GM18907 (cell line): ENCODE measurements at regions not wholly inside any gene's neighbourhood (a gene's known extent, or its start where the extent isn't known, plus 50 kb on each side); places are given as distances from the start of the nearest gene placed in this dataset.
"Not testable (repeated sequence)": the region's sequence is repeated elsewhere in the genome, so short reads cannot be mapped to it uniquely, and the experiment has no call there.

Source experiments
- ATAC-seq: cut with Tn5 transposase; IDR thresholded peaks from one replicate; pipeline ENCODE4 v1.9.1; 2021; ENCODE audit warnings: mild to moderate bottlenecking, moderate library complexity; ENCODE audit not compliant: unreplicated experiment

GRCh38 chr16:5951486-5951885 lies 853.9 kb upstream of the EEF2KMT start:
- ATAC-seq: no peak

DNA sequence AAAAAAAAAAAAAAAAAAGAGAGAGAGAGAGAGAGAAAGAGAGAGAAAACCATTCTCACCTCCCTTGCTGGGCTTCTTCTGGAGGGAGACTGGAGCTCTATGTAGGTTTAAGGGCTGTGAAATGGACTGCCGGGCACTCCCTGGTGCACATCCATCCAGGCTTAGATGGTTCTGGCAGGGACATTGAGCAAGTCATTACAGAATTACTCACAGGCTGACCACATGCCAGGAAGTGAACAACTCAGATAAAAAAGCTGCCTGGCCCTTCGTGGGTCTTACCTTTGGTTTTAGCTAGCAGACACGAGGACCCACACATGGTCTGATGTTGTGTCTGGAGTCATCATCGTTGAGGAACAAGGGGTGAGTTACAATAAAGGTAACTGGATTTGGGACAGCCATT lies 847.4 kb upstream of the EEF2KMT start:
- ATAC-seq: no peak

DNA sequence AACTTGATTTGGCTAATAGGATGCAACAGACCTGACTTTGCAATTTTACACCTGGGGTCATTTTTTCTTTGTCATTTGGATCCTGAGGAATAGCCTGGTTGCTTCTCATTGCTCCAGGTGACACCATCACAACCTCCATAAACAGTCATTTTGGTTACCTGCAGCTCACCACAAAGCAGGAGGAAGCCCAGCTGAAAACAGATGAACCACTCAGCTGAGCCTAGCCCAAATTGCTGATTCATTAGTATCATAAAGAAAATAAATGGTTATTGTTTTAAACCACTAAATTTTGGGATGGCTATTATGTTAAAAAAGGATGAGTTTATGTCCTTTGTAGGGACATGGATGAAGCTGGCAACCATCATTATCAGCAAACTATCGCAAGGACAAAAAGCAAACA lies 841.0 kb upstream of the EEF2KMT start:
- ATAC-seq: no peak

GRCh38 chr16:5932906-5933305 lies 835.3 kb upstream of the EEF2KMT start:
- ATAC-seq: no peak

DNA sequence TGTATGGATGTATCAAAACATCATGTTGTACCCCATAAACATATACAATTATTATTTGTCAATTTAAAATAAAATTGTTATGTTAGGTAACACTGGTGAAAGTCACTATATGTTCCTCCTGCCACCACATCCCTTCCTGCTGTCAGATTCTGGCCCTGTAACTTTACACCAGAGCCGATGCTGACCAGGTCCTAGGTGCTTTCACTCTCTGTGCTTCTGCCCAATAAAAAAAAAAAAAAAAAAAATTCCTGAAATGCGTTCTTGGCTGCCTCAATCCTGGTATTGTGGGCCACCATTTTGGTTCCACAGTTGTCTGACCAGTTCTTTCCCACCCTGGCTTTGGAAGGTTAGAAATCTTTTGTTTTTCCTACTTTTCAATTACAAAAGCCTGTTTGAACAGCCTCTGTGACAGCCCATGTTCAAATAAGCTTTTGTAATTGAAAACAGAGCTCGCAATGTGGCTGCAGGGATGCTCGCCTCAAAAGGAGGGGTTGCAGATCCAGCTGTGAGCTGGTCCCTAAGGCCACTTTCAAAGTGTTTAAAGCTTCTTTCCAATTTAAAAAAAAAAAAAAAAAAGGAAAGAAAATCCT lies 831.0 kb upstream of the EEF2KMT start:
- no peak for ATAC-seq

GRCh38 chr16:5925850-5926249 lies 828.3 kb upstream of the EEF2KMT start:
- ATAC-seq: no peak

- ATAC-seq: no peak
These were observed 825.1 kb upstream of the EEF2KMT start for GRCh38 chr16:5922686-5923085.

DNA sequence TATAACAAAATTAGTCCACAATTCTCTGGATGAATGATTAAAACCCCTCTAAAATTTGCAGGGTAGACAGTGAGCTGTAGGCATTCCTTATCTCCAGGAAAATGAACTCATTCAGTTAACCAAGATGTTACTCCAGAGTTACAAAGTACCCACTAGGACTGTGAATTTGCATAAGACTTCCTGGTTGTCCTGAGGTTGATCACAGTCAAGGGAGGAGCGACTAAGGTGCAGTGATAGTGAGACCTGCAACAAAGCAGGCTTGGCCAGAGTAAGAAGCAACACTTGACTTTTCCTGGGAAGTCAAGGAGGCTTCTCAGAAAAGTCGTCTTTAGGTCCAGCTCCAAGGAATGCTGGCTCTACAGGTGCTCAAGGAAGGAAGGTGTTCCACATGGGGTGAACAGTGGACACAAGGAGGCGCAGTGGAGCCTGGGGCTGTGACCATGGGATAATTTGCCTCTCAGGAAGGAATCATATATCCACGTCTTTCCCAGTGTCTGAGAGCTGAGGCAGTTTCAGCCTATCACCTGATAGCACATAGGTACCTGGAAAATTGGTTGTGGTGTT lies 821.1 kb upstream of the EEF2KMT start:
- no peak for ATAC-seq

DNA sequence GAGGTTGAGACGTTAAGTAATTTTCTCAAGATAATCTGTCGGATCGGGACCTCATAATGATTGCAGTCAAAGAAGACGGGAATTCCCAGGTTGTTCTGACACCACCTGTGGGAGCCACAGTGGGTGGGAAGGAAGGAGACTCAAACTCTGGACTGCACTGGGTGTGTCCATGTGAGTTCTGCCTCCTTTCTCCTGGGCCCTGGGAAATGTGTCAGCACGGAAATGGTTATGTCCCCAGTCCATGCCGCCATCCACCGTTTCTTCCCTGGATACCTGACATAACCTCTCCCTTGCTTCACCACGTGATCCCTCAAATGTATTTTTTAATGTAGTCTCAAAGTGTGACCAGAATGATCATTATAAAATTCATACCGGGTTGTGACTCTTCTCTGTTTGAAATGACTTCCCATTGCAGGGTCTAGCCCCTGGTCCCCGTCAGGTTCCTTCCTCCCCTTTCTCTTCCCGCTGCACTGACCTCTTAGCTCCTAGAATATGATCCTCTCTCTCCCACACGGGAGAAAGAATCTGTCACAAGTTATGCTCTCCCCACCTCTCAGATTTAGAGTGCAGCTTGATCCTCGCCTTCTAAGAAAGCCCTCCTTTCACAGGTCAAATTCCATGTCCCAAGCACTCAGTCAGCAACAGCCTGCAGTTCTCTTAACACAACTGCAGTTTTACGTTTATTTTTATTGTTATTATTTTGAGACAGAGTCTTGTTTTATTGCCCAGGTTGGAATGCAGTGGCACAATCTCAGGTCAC lies 820.0 kb upstream of the EEF2KMT start:
- no peak for ATAC-seq

DNA sequence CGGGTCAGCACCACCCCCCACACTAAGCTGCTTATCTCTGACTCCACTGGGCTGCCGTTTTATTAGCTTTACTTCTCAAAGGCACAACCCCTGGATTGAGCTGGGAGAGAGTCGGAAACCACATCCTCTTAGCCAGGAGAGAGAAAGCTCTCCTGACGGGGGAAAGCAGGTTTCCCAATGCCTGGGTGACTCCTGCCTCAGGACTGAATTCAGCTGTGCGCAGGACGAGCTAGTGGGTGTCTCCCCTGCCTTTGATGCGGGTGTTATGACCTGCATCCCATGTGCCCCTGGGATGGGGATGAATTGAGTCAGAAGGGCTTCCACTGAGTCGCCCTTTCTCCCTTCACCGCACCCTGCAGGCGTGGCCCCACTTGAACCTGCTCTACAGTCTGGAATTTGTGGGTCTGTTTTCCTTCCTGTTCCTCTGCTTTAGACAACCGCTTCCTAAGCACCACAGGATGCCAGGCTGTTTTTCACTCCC lies 819.2 kb upstream of the EEF2KMT start:
- no peak for ATAC-seq

- no peak for ATAC-seq
These were observed 813.6 kb upstream of the EEF2KMT start for GRCh38 chr16:5911241-5911640.

DNA sequence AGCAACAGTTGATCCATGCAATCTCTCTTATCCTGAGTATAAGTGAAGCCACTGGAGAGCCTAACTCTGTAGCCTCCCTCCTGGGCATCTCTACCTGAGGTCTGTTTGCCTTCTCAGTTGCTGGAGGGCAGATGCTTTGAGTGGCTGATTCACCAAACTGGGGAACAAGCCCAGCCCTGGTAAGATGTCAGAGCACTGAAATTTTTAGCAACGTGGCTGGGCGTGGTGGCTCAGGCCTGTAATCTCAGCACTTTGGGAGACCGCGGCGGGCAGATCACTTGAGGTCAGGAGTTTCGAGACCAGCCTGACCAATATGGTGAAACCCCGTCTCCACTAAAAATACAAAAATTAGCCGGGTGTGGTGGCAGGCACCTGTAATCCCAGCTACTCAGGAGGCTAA lies 812.0 kb upstream of the EEF2KMT start:
- not testable (repeated sequence) for ATAC-seq

GRCh38 chr16:5907544-5907943 lies 809.9 kb upstream of the EEF2KMT start:
- ATAC-seq: no peak

DNA sequence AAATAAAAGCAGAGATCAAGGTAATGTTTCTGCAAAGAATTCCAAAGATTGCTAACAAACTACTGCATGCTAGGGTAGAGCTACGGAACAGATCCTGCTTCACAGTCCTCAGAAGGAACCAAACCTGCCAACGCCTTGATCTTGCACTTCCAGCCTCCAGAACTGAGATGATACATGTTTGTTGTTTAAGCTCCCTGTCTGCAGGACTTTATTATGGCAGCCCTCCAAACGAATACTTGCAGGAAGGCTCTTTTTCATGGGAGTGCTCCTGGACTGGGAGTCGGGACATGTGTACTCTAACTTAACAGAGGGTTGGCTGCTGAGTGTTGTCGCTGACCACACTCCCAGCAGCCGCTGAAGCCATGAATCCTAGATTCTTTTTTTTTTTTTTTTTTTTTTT lies 808.8 kb upstream of the EEF2KMT start:
- no peak for ATAC-seq

DNA sequence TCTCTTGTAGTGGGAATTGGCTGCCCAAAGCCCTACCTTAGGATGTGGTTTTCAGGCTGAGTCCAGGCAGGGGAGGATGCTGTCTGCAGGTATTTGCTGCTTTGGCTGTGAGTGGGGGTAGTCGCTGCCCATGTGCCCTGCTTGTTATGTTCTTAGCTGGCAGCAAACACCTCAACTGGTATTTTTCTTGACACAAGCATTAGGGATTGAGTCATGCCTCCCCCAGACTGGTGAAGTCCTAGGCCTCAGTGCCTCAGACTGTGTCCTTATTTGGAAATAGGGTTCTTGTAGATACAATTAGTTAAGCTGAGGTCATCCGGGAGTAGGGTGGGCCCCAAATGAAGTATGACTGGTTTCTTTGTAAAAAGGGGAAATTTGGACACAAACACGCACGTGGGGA lies 808.3 kb upstream of the EEF2KMT start:
- ATAC-seq: no peak

GRCh38 chr16:5903832-5904231 lies 806.2 kb upstream of the EEF2KMT start:
- no peak for ATAC-seq

- no peak for ATAC-seq
These were observed 805.6 kb upstream of the EEF2KMT start for GRCh38 chr16:5903153-5903552.

DNA sequence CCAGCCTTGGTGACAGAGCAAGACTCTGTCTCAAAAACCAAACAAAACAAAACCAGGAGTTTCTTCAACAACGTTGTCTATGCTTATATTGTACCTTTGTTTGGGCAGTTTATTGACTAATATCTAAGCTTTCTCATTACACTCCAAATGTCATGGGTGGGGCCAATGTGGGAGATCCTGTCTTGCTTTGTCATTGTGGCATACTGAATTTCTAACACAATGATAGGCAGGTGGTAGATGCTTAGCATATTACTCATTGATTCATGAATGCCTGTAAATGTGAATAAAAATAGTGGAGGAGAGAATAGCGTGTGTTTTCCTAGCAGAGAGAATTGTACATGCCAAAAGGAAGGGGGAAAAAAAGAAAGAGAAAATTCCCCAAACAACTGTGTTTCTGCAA lies 802.5 kb upstream of the EEF2KMT start:
- no peak for ATAC-seq

DNA sequence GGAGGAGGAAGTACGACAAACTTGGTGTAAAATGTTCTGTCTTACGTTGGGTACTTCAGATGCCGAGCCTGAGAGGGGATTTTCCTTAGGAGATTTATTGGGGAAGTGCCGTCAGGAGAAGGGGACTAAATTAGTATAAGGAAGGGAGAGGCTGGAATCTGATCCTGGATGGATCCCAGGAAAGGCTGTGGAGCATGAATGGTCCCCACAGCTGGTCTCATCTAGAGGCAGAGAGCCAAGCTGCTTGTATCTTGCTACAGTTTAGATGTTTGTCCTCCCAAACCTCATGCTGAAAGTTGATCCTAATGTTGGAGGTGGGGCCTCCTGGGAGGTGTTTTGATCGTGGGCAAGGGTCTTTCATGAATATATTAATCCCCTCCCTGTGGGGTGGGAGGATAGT lies 798.4 kb upstream of the EEF2KMT start:
- no peak for ATAC-seq

DNA sequence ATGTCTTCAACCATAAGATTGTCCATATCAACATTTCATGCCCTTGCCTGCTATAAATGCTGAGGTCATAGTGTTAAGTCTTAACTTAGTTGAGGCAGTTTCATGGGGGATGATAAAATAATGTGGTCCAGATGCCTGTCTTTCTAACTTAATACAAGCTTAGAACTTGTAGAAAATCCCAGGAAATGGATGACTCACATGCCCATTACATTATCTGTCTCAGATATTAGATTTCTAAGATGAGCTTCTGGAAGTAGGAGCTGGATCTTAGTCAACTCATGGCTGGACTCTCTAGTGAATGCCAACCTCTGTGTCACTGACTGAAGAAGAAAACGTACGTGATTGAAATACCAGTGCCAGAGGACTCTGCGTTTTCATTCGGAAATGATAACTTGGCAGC lies 797.5 kb upstream of the EEF2KMT start:
- ATAC-seq: no peak

DNA sequence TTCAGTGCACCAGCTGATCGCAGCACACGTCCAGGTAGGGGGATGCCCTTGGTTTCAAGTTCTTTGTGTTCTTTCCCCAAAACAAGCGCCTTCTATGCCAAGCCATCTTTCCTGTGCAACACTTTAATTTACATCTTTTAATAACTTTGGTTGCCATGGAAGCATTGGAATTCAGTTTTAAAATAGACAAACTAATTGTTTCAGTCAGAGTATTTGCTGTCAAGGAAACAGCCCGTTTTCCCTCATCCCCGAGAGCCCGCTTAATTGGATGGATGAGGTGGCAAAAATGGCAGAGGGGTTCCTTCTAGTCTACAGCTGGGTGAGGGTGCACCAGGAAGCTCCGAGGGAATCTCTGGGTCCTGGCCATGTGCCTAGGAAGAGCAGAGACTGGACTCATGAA lies 793.7 kb upstream of the EEF2KMT start:
- no peak for ATAC-seq

DNA sequence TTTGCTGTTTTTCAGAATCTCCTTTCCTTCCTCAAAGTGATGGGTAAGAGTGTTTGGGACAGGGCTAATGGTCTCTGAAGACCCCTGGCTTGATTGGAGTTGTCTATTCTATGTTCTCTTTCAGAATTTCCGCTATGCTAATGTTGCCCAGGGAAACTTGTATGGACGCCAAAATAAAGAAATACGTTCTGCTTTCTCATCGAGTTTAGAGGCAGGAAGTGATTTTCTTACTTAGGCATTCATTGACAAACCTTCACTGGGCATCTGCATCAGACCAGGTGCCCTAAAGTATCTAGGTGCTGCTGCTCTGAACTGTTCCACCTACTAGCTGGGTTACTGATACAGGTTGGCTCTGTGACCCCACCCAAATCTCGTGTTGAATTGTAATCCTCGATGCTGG lies 787.9 kb upstream of the EEF2KMT start:
- ATAC-seq: no peak
